Muscle layer of duodenum (tissue), 2 donors: ENCODE measurements at regions not wholly inside any gene's neighbourhood (a gene's known extent, or its start where the extent isn't known, plus 50 kb on each side); places are given as distances from the start of the nearest gene placed in this dataset.

Experiments used
- H3K27ac ChIP-seq: one replicate; pipeline ENCODE4 v1.7.0; 2013; ENCODE audit warnings: mild to moderate bottlenecking, low read length
- H3K27me3 ChIP-seq: one replicate; pipeline ENCODE4 v1.7.0; 2013; ENCODE audit warnings: low read depth, mild to moderate bottlenecking, control low read depth, low read length
- H3K36me3 ChIP-seq, 2 donors: one replicate each; pipeline ENCODE4 v1.7.0; 2013; ENCODE audit warnings: low read length in 2 of 2, control low read depth in 1 of 2, mild to moderate bottlenecking in 1 of 2; ENCODE audit not compliant: insufficient read depth in 2 of 2, control insufficient read depth in 1 of 2
- H3K4me1 ChIP-seq, 2 donors: one replicate each; pipeline ENCODE4 v1.7.0; 2013; ENCODE audit warnings: low read length in 2 of 2, mild to moderate bottlenecking in 2 of 2, control low read depth in 1 of 2, moderate library complexity in 1 of 2; ENCODE audit not compliant: insufficient read depth in 2 of 2, control insufficient read depth in 1 of 2
- H3K4me3 ChIP-seq, 2 donors: one replicate each; pipeline ENCODE4 v1.7.0; 2013; ENCODE audit warnings: low read length in 2 of 2, low read depth in 1 of 2, mild to moderate bottlenecking in 1 of 2
- H3K9me3 ChIP-seq, 2 donors: one replicate each; pipeline ENCODE4 v1.7.0; 2013; ENCODE audit warnings: low read length in 2 of 2, control low read depth in 1 of 2, mild to moderate bottlenecking in 1 of 2; ENCODE audit not compliant: control insufficient read depth in 1 of 2
- donor health status: healthy.

DNA sequence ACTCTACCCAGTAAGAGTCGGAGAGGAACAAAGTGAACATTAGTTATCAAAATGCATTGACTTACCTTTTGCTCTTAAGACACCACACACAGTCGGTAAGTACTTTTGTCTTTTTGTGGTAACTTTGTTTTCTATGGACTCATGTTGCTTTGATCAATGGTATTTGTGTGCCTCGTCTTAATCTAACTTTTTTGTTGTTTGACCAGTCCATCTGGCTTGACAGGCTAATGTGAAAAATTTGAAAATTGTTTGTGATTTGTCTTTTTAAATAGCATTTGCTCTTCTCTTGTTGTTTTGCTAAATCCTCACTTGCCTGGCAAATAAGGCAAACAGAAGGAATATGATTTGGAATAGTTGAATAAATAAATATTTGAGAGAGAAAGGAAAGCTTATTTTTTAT lies 71.4 kb upstream of the CHD1 start:
- no peaks in the 10 kb centered on the region for H3K9me3 ChIP-seq
- no peak overlapping the region for H3K27ac ChIP-seq
- no peaks in the 10 kb centered on the region for H3K36me3 ChIP-seq
- no peak overlapping the region for H3K4me3 ChIP-seq
- no peaks in the 10 kb centered on the region for H3K4me1 ChIP-seq
- no peaks in the 10 kb centered on the region for H3K27me3 ChIP-seq

DNA sequence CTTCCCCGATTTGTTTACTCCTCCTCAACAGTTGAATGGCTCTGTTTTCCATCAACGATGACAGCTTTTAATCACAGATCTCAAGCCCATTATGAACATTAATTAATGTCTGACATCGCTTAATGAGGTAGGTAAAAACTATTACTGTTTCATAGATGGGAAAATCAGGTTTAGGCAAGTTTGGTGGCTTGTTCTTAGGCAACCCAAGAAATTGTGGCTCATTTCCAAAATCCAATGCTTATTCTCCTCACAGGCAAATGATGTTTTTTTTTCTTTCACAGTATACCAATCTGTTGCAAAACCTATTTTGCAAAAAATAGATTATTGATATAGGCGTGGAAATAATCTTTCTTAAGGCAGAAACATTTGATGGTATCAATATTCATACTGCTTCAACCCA lies 70.8 kb upstream of the CHD1 start:
- Histone ChIP-seq H3K36me3 (no peaks in the 10 kb centered on the region), H3K27me3 (no peaks in the 10 kb centered on the region), H3K4me1 (no peaks in the 10 kb centered on the region), H3K9me3 (no peaks in the 10 kb centered on the region), H3K27ac (no peak overlapping the region), H3K4me3 (no peak overlapping the region)

DNA sequence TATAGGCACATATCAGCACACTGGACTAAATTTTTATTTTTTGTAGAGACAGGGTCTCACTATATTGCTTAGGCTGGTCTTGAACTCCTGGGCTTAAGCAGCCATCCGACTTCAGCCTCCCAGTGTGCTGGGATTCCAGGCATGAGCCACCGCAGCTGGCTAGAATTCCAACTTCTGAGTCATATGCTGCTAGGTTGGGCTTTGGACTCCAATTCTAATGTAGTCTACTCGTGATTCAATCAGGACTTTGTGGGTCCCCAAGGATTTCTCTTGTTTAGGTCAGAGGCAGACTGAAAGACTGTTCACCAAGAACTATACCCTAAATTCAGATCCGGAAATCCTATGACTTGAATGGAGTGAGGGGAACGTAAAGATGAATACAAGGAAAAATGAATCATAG lies 68.2 kb upstream of the CHD1 start:
- no peak overlapping the region for H3K4me3 ChIP-seq
- H3K27me3 ChIP-seq, result no peaks in the 10 kb centered on the region
- no peak overlapping the region for H3K27ac ChIP-seq
- H3K4me1 ChIP-seq, result no peaks in the 10 kb centered on the region
- H3K36me3 ChIP-seq, result no peaks in the 10 kb centered on the region
- no peaks in the 10 kb centered on the region for H3K9me3 ChIP-seq

DNA sequence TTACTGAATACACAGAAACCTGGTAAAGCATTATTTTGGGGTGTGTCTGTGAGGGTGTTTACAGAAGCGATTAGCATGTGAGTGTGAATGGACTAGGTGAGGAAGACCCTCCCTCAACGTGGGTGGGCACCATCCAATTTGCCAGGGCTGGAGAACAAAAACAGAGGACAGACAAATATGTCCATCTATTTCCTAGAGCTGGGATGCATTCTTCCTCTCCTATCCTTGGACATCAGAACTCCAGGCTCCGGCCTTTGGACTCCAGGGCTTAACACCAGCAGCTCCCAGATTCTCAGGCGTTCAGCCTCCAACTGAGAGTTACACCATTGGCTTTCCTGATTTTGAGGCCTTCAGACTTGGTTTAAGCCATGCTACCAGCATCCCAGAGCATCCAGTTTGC lies 65.8 kb upstream of the CHD1 start:
- H3K27me3 ChIP-seq, result no peaks in the 10 kb centered on the region
- H3K36me3 ChIP-seq, result no peaks in the 10 kb centered on the region
- H3K27ac ChIP-seq, result no peak overlapping the region
- H3K4me1 ChIP-seq, result no peaks in the 10 kb centered on the region
- H3K9me3 ChIP-seq, result no peaks in the 10 kb centered on the region
- no peak overlapping the region for H3K4me3 ChIP-seq

DNA sequence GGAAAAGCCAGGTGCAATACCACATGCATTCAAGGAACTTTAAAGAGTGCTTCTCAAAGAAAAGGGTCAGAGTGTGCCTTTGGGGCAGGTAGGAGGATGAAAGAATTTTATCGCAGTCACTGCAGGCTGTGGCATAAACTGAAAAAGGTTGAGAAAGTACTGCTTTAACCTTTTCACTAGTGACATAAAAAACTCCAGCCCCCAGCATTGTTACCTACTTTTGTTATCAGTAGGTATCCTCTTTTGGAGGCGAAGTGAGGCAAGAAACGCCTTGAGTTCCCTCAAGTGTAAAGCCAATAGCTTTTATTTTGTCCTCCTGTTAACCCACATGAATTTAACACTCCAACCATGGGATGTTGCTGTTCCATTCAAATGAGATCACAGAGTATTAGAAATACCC lies 64.7 kb upstream of the CHD1 start:
- H3K4me1 ChIP-seq, result no peaks in the 10 kb centered on the region
- H3K27ac ChIP-seq, result no peak overlapping the region
- H3K9me3 ChIP-seq, result no peaks in the 10 kb centered on the region
- no peak overlapping the region for H3K4me3 ChIP-seq
- H3K36me3 ChIP-seq, result no peaks in the 10 kb centered on the region
- no peaks in the 10 kb centered on the region for H3K27me3 ChIP-seq

DNA sequence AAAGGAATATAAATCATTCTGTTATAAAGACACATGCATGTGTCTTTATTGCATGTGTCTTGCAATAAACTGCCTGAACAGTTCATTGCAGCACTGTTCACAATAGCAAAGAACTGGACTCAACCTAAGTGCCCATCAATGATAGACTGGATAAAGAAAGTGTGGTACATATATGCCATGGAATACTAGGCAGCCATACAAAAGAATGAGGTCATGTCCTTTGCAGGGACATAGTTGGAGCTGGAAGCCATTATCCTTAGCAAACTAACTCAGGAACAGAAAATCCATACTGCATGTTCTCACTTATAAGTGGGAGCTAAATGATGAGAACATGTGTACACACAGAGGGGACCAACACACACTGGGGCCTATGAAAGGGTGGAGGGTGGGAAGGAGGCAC lies 63.7 kb upstream of the CHD1 start:
- Histone ChIP-seq H3K4me3 (no peak overlapping the region), H3K27me3 (no peaks in the 10 kb centered on the region), H3K4me1 (no peaks in the 10 kb centered on the region), H3K9me3 (no peaks in the 10 kb centered on the region), H3K36me3 (no peaks in the 10 kb centered on the region), H3K27ac (no peak overlapping the region)

DNA sequence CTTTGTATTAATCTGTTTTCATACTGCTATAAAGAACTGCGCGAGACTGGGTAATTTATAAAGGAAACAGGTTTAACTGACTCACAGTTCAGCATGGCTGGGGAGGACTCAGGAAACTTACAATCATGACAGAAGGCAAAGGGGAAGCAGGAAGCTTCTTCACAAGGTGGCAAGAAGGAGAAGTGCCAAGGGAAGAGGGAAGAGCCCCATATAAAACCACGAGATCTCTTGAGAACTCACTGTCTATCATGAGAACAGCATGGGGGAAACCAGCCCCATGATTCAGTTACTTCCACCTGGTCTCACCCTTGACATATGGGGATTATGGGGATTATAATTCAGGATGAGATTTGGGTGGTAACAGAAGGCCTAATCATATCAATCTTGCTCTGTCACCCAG lies 60.9 kb upstream of the CHD1 start:
- H3K27me3 ChIP-seq, result no peaks in the 10 kb centered on the region
- H3K4me3 ChIP-seq, result no peak overlapping the region
- H3K4me1 ChIP-seq, result no peaks in the 10 kb centered on the region
- H3K9me3 ChIP-seq, result no peaks in the 10 kb centered on the region
- H3K27ac ChIP-seq, result no peak overlapping the region
- H3K36me3 ChIP-seq, result no peaks in the 10 kb centered on the region

DNA sequence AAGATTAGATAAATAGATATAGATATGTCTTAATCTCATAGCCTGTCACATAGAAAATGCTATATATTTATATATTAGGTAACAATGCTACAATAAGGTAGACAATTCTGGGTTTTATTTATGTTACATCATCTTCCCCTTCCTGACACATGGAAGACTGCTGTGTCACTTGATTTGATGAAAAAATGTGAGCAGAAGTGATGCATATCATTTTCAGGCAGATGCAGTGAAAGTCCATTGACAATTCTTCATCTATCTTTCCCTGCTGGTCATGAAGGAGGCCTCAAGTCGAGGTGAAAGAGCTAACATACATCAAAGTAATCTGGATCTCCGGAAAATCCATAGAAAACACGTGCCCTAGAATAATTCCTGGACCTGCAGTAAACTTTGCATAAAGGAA lies 57.8 kb upstream of the CHD1 start:
- Histone ChIP-seq H3K36me3 (no peaks in the 10 kb centered on the region), H3K27ac (no peak overlapping the region), H3K4me1 (no peaks in the 10 kb centered on the region), H3K27me3 (no peaks in the 10 kb centered on the region), H3K4me3 (no peak overlapping the region), H3K9me3 (no peaks in the 10 kb centered on the region)

DNA sequence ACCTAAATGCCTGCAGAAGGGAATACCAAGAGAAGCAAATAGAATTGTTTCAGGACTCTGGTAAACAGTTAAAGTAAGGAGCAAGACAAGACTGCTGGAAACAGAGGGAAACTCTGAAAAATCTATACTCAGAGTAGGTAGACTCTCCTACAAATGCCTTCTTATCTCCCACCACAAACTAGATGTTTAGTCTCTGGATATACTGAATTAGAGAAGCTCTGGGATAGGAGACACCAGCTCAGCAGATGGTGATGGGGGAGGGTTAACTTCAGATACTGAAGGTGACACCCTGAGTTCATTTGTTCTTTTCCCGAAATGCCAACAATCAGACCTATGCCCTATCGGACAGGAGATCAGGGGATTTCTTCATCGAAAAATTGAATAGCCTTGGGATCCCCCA lies 54.1 kb upstream of the CHD1 start:
- H3K36me3 ChIP-seq, result no peaks in the 10 kb centered on the region
- no peaks in the 10 kb centered on the region for H3K9me3 ChIP-seq
- H3K27ac ChIP-seq, result no peak overlapping the region
- no peaks in the 10 kb centered on the region for H3K27me3 ChIP-seq
- H3K4me3 ChIP-seq, result no peak overlapping the region
- no peaks in the 10 kb centered on the region for H3K4me1 ChIP-seq
